ENCODE measurements at regions not wholly inside any gene's neighbourhood (a gene's known extent, or its start where the extent isn't known, plus 50 kb on each side); places are given as distances from the start of the nearest gene placed in this dataset.

DNA sequence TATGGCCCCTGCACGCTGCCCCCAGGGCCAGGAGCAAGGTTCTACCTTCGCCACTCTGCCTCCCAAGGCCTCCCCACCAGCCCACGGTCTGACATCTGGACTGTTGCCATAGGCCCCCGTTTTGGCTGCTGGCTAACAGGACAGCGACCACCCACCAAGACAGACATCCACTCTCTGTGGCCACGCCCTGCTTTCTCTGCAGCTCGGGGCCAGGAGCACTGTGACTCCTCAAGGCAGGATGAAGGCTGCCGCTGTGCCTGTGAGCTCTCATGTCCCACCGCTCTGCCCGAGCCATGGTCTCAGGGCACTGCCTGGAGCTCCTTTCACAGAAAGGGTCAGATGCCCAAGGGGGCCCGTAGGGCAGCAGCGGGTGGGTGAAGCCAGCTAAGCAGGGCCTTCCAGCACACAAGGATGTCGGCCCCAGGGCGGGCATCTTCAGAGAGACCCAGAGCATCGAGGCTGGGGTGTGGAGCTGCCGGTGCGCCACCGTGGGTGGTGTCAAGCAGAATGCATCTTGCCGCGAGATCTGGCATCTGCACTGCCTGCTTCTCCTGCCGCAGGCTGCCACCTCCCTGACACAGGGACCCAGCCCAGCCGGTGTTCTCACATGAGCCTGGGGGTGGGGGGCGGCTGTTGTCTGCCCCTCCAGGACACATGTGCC lies 92.2 kb upstream of the ADAMTS2 start:
- no peak for TF ChIP-seq EZH2phosphoT487 (IDR thresholded peaks at IDR 0.05; ENCODE audit: borderline replicate concordance)
- TF ChIP-seq, protein P1, sequence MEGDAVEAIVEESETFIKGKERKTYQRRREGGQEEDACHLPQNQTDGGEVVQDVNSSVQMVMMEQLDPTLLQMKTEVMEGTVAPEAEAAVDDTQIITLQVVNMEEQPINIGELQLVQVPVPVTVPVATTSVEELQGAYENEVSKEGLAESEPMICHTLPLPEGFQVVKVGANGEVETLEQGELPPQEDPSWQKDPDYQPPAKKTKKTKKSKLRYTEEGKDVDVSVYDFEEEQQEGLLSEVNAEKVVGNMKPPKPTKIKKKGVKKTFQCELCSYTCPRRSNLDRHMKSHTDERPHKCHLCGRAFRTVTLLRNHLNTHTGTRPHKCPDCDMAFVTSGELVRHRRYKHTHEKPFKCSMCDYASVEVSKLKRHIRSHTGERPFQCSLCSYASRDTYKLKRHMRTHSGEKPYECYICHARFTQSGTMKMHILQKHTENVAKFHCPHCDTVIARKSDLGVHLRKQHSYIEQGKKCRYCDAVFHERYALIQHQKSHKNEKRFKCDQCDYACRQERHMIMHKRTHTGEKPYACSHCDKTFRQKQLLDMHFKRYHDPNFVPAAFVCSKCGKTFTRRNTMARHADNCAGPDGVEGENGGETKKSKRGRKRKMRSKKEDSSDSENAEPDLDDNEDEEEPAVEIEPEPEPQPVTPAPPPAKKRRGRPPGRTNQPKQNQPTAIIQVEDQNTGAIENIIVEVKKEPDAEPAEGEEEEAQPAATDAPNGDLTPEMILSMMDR (conservative IDR thresholded peaks at IDR 0.05; ENCODE audit: low read length) = no peak
- no peak overlapping the region for H3K4me2 ChIP-seq (ENCODE audit: low read depth, low read length, poor library complexity, severe bottlenecking)
- no peak overlapping the region for H2AFZ ChIP-seq (ENCODE audit: low read length)
- no peaks in the 10 kb centered on the region for H3K36me3 ChIP-seq (ENCODE audit: insufficient read depth, low read length)
- H3K9me3 ChIP-seq (ENCODE audit: insufficient read depth, low read depth, low read length) = no peaks in the 10 kb centered on the region
- H3K4me3 ChIP-seq (ENCODE audit: low read length, poor library complexity, severe bottlenecking) = no peak overlapping the region
- no peaks in the 10 kb centered on the region for H4K20me1 ChIP-seq (ENCODE audit: insufficient read depth, low read length, poor library complexity, severe bottlenecking)
- H3F3A ChIP-seq (ENCODE audit: low read depth) = no peaks in the 10 kb centered on the region
- H3K4me1 ChIP-seq (ENCODE audit: insufficient read depth, low read length, poor library complexity, severe bottlenecking) = no peaks in the 10 kb centered on the region
- no peaks in the 10 kb centered on the region for H3K27me3 ChIP-seq (ENCODE audit: insufficient read depth, low read length, poor library complexity, severe bottlenecking)
- no peaks in the 10 kb centered on the region for H3K9me2 ChIP-seq (replicated peaks; ENCODE audit: low read depth, low read length)
- no peaks in the 10 kb centered on the region for H3K79me2 ChIP-seq (ENCODE audit: insufficient read depth, low read length)
- no peak overlapping the region for H3K9ac ChIP-seq (ENCODE audit: low read depth, low read length, poor library complexity, severe bottlenecking)

GRCh38 chr5:179436321-179437122 lies 91.3 kb upstream of the ADAMTS2 start:
- no peak overlapping the region for H3K9ac ChIP-seq (ENCODE audit: low read depth, low read length, poor library complexity, severe bottlenecking)
- H3K9me2 ChIP-seq (replicated peaks; ENCODE audit: low read depth, low read length) = no peaks in the 10 kb centered on the region
- H4K20me1 ChIP-seq (ENCODE audit: insufficient read depth, low read length, poor library complexity, severe bottlenecking) = no peaks in the 10 kb centered on the region
- no peaks in the 10 kb centered on the region for H3K9me3 ChIP-seq (ENCODE audit: insufficient read depth, low read depth, low read length)
- H3K4me1 ChIP-seq (ENCODE audit: insufficient read depth, low read length, poor library complexity, severe bottlenecking) = no peaks in the 10 kb centered on the region
- no peaks in the 10 kb centered on the region for H3F3A ChIP-seq (ENCODE audit: low read depth)
- no peaks in the 10 kb centered on the region for H3K79me2 ChIP-seq (ENCODE audit: insufficient read depth, low read length)
- no peaks in the 10 kb centered on the region for H3K36me3 ChIP-seq (ENCODE audit: insufficient read depth, low read length)
- H2AFZ ChIP-seq (ENCODE audit: low read length) = no peak overlapping the region
- no peaks in the 10 kb centered on the region for H3K27me3 ChIP-seq (ENCODE audit: insufficient read depth, low read length, poor library complexity, severe bottlenecking)
- H3K4me3 ChIP-seq (ENCODE audit: low read length, poor library complexity, severe bottlenecking) = no peak overlapping the region
- TF ChIP-seq EZH2phosphoT487 (IDR thresholded peaks at IDR 0.05; ENCODE audit: borderline replicate concordance) = no peak
- TF ChIP-seq, protein P1 (conservative IDR thresholded peaks at IDR 0.05; ENCODE audit: low read length) = no peak
- H3K4me2 ChIP-seq (ENCODE audit: low read depth, low read length, poor library complexity, severe bottlenecking) = no peak overlapping the region

GRCh38 chr5:179435731-179436315 lies 90.6 kb upstream of the ADAMTS2 start:
- Histone ChIP-seq H3K9me3 (ENCODE audit: insufficient read depth, low read depth, low read length) (no peaks in the 10 kb centered on the region), H4K20me1 (ENCODE audit: insufficient read depth, low read length, poor library complexity, severe bottlenecking) (no peaks in the 10 kb centered on the region), H3K4me1 (ENCODE audit: insufficient read depth, low read length, poor library complexity, severe bottlenecking) (no peaks in the 10 kb centered on the region), H3K4me3 (ENCODE audit: low read length, poor library complexity, severe bottlenecking) (no peak overlapping the region), H3K27me3 (ENCODE audit: insufficient read depth, low read length, poor library complexity, severe bottlenecking) (no peaks in the 10 kb centered on the region), H3K79me2 (ENCODE audit: insufficient read depth, low read length) (no peaks in the 10 kb centered on the region), H3K4me2 (ENCODE audit: low read depth, low read length, poor library complexity, severe bottlenecking) (no peak overlapping the region), H2AFZ (ENCODE audit: low read length) (no peak overlapping the region), H3K36me3 (ENCODE audit: insufficient read depth, low read length) (no peaks in the 10 kb centered on the region), H3K9me2 (replicated peaks; ENCODE audit: low read depth, low read length) (no peaks in the 10 kb centered on the region), H3F3A (ENCODE audit: low read depth) (no peaks in the 10 kb centered on the region), H3K9ac (ENCODE audit: low read depth, low read length, poor library complexity, severe bottlenecking) (no peak overlapping the region)
- TF ChIP-seq, protein P1 (conservative IDR thresholded peaks at IDR 0.05; ENCODE audit: low read length) = no peak
- no peak for TF ChIP-seq EZH2phosphoT487 (IDR thresholded peaks at IDR 0.05; ENCODE audit: borderline replicate concordance)
